Muscle layer of colon (tissue), 2 donors: ENCODE measurements at regions not wholly inside any gene's neighbourhood (a gene's known extent, or its start where the extent isn't known, plus 50 kb on each side); places are given as distances from the start of the nearest gene placed in this dataset.

Experiments used
- H3K27ac ChIP-seq: one replicate; pipeline ENCODE4 v1.7.0; 2013; ENCODE audit warnings: low read depth, mild to moderate bottlenecking, low read length, moderate library complexity
- H3K27me3 ChIP-seq, 2 donors: one replicate each; pipeline ENCODE4 v1.7.0; 2013; ENCODE audit warnings: low read length in 2 of 2, mild to moderate bottlenecking in 2 of 2; ENCODE audit not compliant: insufficient read depth in 2 of 2, control insufficient read depth in 1 of 2
- H3K36me3 ChIP-seq: one replicate; pipeline ENCODE4 v1.7.0; 2013; ENCODE audit warnings: mild to moderate bottlenecking, low read length; ENCODE audit not compliant: insufficient read depth
- H3K4me1 ChIP-seq: one replicate; pipeline ENCODE4 v1.7.0; 2013; ENCODE audit warnings: mild to moderate bottlenecking, low read length; ENCODE audit not compliant: insufficient read depth
- H3K4me3 ChIP-seq, 2 donors: one replicate each; pipeline ENCODE4 v1.7.0; 2013; ENCODE audit warnings: low read length in 2 of 2, low read depth in 1 of 2, mild to moderate bottlenecking in 1 of 2, moderate library complexity in 1 of 2
- H3K9ac ChIP-seq: one replicate; pipeline ENCODE4 v1.7.0; 2013; ENCODE audit warnings: low read length
- H3K9me3 ChIP-seq: one replicate; pipeline ENCODE4 v1.7.0; 2013; ENCODE audit warnings: mild to moderate bottlenecking, low read length
- donor health status: abdominal sarcoma.
- donor health status: Adenocarcinoma of cecum.

- Histone ChIP-seq H3K4me1 (no peaks in the 10 kb centered on the region), H3K27ac (no peak overlapping the region), H3K36me3 (no peaks in the 10 kb centered on the region), H3K4me3 (no peak overlapping the region), H3K9ac (no peak overlapping the region), H3K9me3 (no peaks in the 10 kb centered on the region), H3K27me3 (no peaks in the 10 kb centered on the region)
Observed at GRCh38 chr11:112404112-112404511, 143.5 kb upstream of the PLET1 start.

- Histone ChIP-seq H3K27ac (no peak overlapping the region), H3K9ac (no peak overlapping the region), H3K9me3 (no peaks in the 10 kb centered on the region), H3K4me1 (no peaks in the 10 kb centered on the region), H3K36me3 (no peaks in the 10 kb centered on the region), H3K27me3 (no peaks in the 10 kb centered on the region), H3K4me3 (no peak overlapping the region)
Observed at GRCh38 chr11:112408517-112408916, 147.9 kb upstream of the PLET1 start.

GRCh38 chr11:112410325-112410724 lies 149.7 kb upstream of the PLET1 start:
- Histone ChIP-seq H3K9ac (no peak overlapping the region), H3K27me3 (no peaks in the 10 kb centered on the region), H3K36me3 (no peaks in the 10 kb centered on the region), H3K4me3 (no peak overlapping the region), H3K9me3 (no peaks in the 10 kb centered on the region), H3K27ac (no peak overlapping the region), H3K4me1 (no peaks in the 10 kb centered on the region)

- Histone ChIP-seq H3K36me3 (no peaks in the 10 kb centered on the region), H3K4me3 (no peak overlapping the region), H3K9me3 (no peaks in the 10 kb centered on the region), H3K4me1 (no peaks in the 10 kb centered on the region), H3K27ac (no peak overlapping the region), H3K9ac (no peak overlapping the region), H3K27me3 (no peaks in the 10 kb centered on the region)
Observed at GRCh38 chr11:112412383-112412782, 151.7 kb upstream of the PLET1 start.

- H3K9ac ChIP-seq, result no peak overlapping the region
- H3K9me3 ChIP-seq, result no peaks in the 10 kb centered on the region
- no peaks in the 10 kb centered on the region for H3K27me3 ChIP-seq
- H3K4me3 ChIP-seq, result no peak overlapping the region
- no peaks in the 10 kb centered on the region for H3K36me3 ChIP-seq
- no peak overlapping the region for H3K27ac ChIP-seq
- H3K4me1 ChIP-seq, result no peaks in the 10 kb centered on the region
Observed at GRCh38 chr11:112417339-112417738, 156.7 kb upstream of the PLET1 start.

- Histone ChIP-seq H3K9me3 (no peaks in the 10 kb centered on the region), H3K27me3 (no peaks in the 10 kb centered on the region), H3K4me1 (no peaks in the 10 kb centered on the region), H3K4me3 (no peak overlapping the region), H3K27ac (no peak overlapping the region), H3K36me3 (no peaks in the 10 kb centered on the region), H3K9ac (no peak overlapping the region)
Observed at GRCh38 chr11:112418438-112418837, 157.8 kb upstream of the PLET1 start.

- H3K9me3 ChIP-seq, result no peaks in the 10 kb centered on the region
Observed at GRCh38 chr11:112421879-112422278, 161.2 kb upstream of the PLET1 start.

GRCh38 chr11:112425121-112425520 lies 164.5 kb upstream of the PLET1 start:
- no peaks in the 10 kb centered on the region for H3K36me3 ChIP-seq
- no peaks in the 10 kb centered on the region for H3K9me3 ChIP-seq
- no peaks in the 10 kb centered on the region for H3K4me1 ChIP-seq
- H3K27me3 ChIP-seq, result no peaks in the 10 kb centered on the region
- H3K27ac ChIP-seq, result no peak overlapping the region
- H3K9ac ChIP-seq, result no peak overlapping the region
- no peak overlapping the region for H3K4me3 ChIP-seq

More at GRCh38 chr11:112421879-112422278, 161.2 kb upstream of the PLET1 start:
- H3K9ac ChIP-seq, result no peak overlapping the region
- no peaks in the 10 kb centered on the region for H3K4me1 ChIP-seq
- H3K27me3 ChIP-seq, result no peaks in the 10 kb centered on the region
- no peaks in the 10 kb centered on the region for H3K36me3 ChIP-seq
- no peak overlapping the region for H3K4me3 ChIP-seq
- H3K27ac ChIP-seq, result no peak overlapping the region

GRCh38 chr11:112437096-112437495 lies 176.4 kb upstream of the PLET1 start:
- Histone ChIP-seq H3K9me3 (peaks cover 4% of the 10 kb centered on the region), H3K9ac (no peak overlapping the region), H3K27ac (no peak overlapping the region), H3K27me3 (no peaks in the 10 kb centered on the region), H3K36me3 (no peaks in the 10 kb centered on the region), H3K4me3 (no peak overlapping the region), H3K4me1 (no peaks in the 10 kb centered on the region)

- Histone ChIP-seq H3K9me3 (no peaks in the 10 kb centered on the region), H3K36me3 (no peaks in the 10 kb centered on the region), H3K27ac (no peak overlapping the region), H3K27me3 (no peaks in the 10 kb centered on the region), H3K4me3 (no peak overlapping the region), H3K4me1 (no peaks in the 10 kb centered on the region), H3K9ac (no peak overlapping the region)
Observed at GRCh38 chr11:112439614-112440013, 179.0 kb upstream of the PLET1 start.

GRCh38 chr11:112440518-112440917 lies 179.9 kb upstream of the PLET1 start:
- no peaks in the 10 kb centered on the region for H3K36me3 ChIP-seq
- no peak overlapping the region for H3K27ac ChIP-seq
- no peaks in the 10 kb centered on the region for H3K4me1 ChIP-seq
- H3K9me3 ChIP-seq, result no peaks in the 10 kb centered on the region
- H3K9ac ChIP-seq, result no peak overlapping the region
- no peak overlapping the region for H3K4me3 ChIP-seq
- no peaks in the 10 kb centered on the region for H3K27me3 ChIP-seq

GRCh38 chr11:112448168-112448567 lies 187.5 kb upstream of the PLET1 start:
- H3K9me3 ChIP-seq, result no peaks in the 10 kb centered on the region
- no peak overlapping the region for H3K4me3 ChIP-seq
- H3K27ac ChIP-seq, result no peak overlapping the region
- H3K4me1 ChIP-seq, result no peaks in the 10 kb centered on the region
- H3K36me3 ChIP-seq, result no peaks in the 10 kb centered on the region
- no peaks in the 10 kb centered on the region for H3K27me3 ChIP-seq
- H3K9ac ChIP-seq, result no peak overlapping the region
